Naive thymus-derived CD4-positive, alpha-beta T cell (primary cell): ENCODE measurements at regions not wholly inside any gene's neighbourhood (a gene's known extent, or its start where the extent isn't known, plus 50 kb on each side); places are given as distances from the start of the nearest gene placed in this dataset.

Experiments
- ATAC-seq: fragments of 150-1000 bp; cut with Tn5 transposase; 2 replicates; pipeline ENCODE4 v1.10.0; 2021; ENCODE audit warnings: mild to moderate bottlenecking, moderate library complexity
- CTCF ChIA-PET: fragments of 350-600 bp; sonication (Branson Sonifier 250); formaldehyde crosslinking; loops from one replicate; lab custom pipeline; 2021; ENCODE audit warnings: antibody characterized with exemption; lab: Charles Lee
- POLR2A ChIA-PET: fragments of 350-600 bp; sonication (Branson Sonifier 250); formaldehyde crosslinking; loops from one replicate; lab custom pipeline; 2021; ENCODE audit warnings: antibody characterized with exemption, inconsistent platforms; lab: Charles Lee
- DNase-seq, 9 donors: peaks; one replicate each; pipeline versions ENCODE4 v3.0.0 to v3.0.0-alpha.2; 2020 to 2022; ENCODE audit warnings: mixed read lengths in 1 of 9
- H3K27ac ChIP-seq: one replicate; pipeline ENCODE4 v1.7.0; 2013; ENCODE audit warnings: mild to moderate bottlenecking, low read depth, low read length, moderate library complexity
- H3K27me3 ChIP-seq, 2 donors: one replicate each; pipeline ENCODE4 v1.7.0; 2013; ENCODE audit warnings: low read length in 2 of 2, mild to moderate bottlenecking in 2 of 2, moderate library complexity in 2 of 2; ENCODE audit not compliant: control insufficient read depth in 2 of 2, insufficient read depth in 2 of 2
- H3K36me3 ChIP-seq, 3 experiments: 1 replicate in 2 of 3; 2 replicates in 1 of 3; pipeline ENCODE4 v1.7.0; 2013; ENCODE audit warnings: low read length in 3 of 3, mild to moderate bottlenecking in 3 of 3, moderate library complexity in 1 of 3; ENCODE audit not compliant: insufficient read depth in 3 of 3, control insufficient read depth in 2 of 3
- H3K4me1 ChIP-seq, 2 donors: one replicate each; pipeline ENCODE4 v1.7.0; 2013; ENCODE audit warnings: low read length in 2 of 2, mild to moderate bottlenecking in 2 of 2, moderate library complexity in 1 of 2; ENCODE audit not compliant: control insufficient read depth in 2 of 2, insufficient read depth in 2 of 2
- H3K4me3 ChIP-seq: 2 replicates; pipeline ENCODE4 v1.7.0; 2013; ENCODE audit warnings: mild to moderate bottlenecking, low read length
- H3K9me3 ChIP-seq, 3 experiments: 1 replicate in 2 of 3; 2 replicates in 1 of 3; pipeline ENCODE4 v1.7.0; 2013; ENCODE audit warnings: low read length in 3 of 3; ENCODE audit not compliant: control insufficient read depth in 2 of 3
- H3K27ac Mint-ChIP-seq, 9 donors: one replicate each; pipeline ENCODE4 v1.8.0; 2020 to 2022; ENCODE audit warnings: mixed read lengths in 9 of 9, mild to moderate bottlenecking in 8 of 9, moderate library complexity in 5 of 9, inconsistent platforms in 2 of 9
- H3K27me3 Mint-ChIP-seq, 5 donors: one replicate each; pipeline ENCODE4 v1.8.0; 2021 to 2022; ENCODE audit warnings: mixed read lengths in 5 of 5, mild to moderate bottlenecking in 1 of 5
- H3K36me3 Mint-ChIP-seq, 5 donors: one replicate each; pipeline ENCODE4 v1.8.0; 2020 to 2022; ENCODE audit warnings: mixed read lengths in 5 of 5, mild to moderate bottlenecking in 3 of 5, inconsistent platforms in 1 of 5
- H3K4me1 Mint-ChIP-seq, 7 donors: one replicate each; pipeline ENCODE4 v1.8.0; 2020 to 2022; ENCODE audit warnings: mixed read lengths in 7 of 7, mild to moderate bottlenecking in 3 of 7, inconsistent platforms in 1 of 7
- H3K4me3 Mint-ChIP-seq, 10 donors: one replicate each; pipeline ENCODE4 v1.8.0; 2020 to 2022; ENCODE audit warnings: mild to moderate bottlenecking in 10 of 10, mixed read lengths in 10 of 10, moderate library complexity in 6 of 10, inconsistent platforms in 2 of 10
- H3K9me3 Mint-ChIP-seq, 11 donors: one replicate each; pipeline ENCODE4 v1.8.0; 2020 to 2022; ENCODE audit warnings: mixed read lengths in 11 of 11, mild to moderate bottlenecking in 4 of 11, inconsistent platforms in 1 of 11, moderate library complexity in 1 of 11
- intact Hi-C, 2 donors: fragments of 100-400 bp; cut with micrococcal nuclease; formaldehyde crosslinking; loops; one replicate each; pipeline ENCODE4 v1.15.1; 2023

GRCh38 chr1:90507173-90507572 is 209.9 kb downstream of the BARHL2 start:
- H3K9me3 ChIP-seq: no peaks in the 10 kb centered on the region
- intact Hi-C loops: no loop called here
- ChIA-PET POLR2A (no interaction called here), CTCF (no interaction called here)
- Mint-ChIP-seq H3K4me1 (no peaks in the 10 kb centered on the region), H3K4me3 (no peak overlapping the region), H3K36me3 (no peaks in the 10 kb centered on the region), H3K9me3 (peaks cover 0 to 2% (median 0%) of the 10 kb centered on the region in 11 donors), H3K27ac (no peak overlapping the region), H3K27me3 (peaks cover 0 to 8% (median 3%) of the 10 kb centered on the region in 5 donors)
- no peaks in the 10 kb centered on the region for H3K4me1 ChIP-seq
- H3K36me3 ChIP-seq: no peaks in the 10 kb centered on the region
- ATAC-seq: no peak
- DNase-seq: no peak
- no peak overlapping the region for H3K4me3 ChIP-seq
- H3K27me3 ChIP-seq: no peaks in the 10 kb centered on the region
- H3K27ac ChIP-seq: no peak overlapping the region

GRCh38 chr1:90505806-90506205 is 211.3 kb downstream of the BARHL2 start:
- Histone ChIP-seq H3K36me3 (no peaks in the 10 kb centered on the region), H3K4me3 (no peak overlapping the region), H3K9me3 (no peaks in the 10 kb centered on the region), H3K4me1 (no peaks in the 10 kb centered on the region), H3K27ac (no peak overlapping the region), H3K27me3 (no peaks in the 10 kb centered on the region)
- intact Hi-C loops: no loop called here
- no peak overlapping the region for H3K4me3 Mint-ChIP-seq
- H3K27me3 Mint-ChIP-seq: peaks cover 2 to 10% (median 7%) of the 10 kb centered on the region in 5 donors
- DNase-seq (no peak), ATAC-seq (no peak)
- POLR2A ChIA-PET: no interaction called here
- H3K36me3 Mint-ChIP-seq: no peaks in the 10 kb centered on the region
- H3K4me1 Mint-ChIP-seq: no peaks in the 10 kb centered on the region
- peaks cover 0 to 2% (median 0%) of the 10 kb centered on the region in 11 donors for H3K9me3 Mint-ChIP-seq
- CTCF ChIA-PET: no interaction called here
- H3K27ac Mint-ChIP-seq: no peak overlapping the region

GRCh38 chr1:90504509-90504908 is 212.6 kb downstream of the BARHL2 start:
- Histone ChIP-seq H3K9me3 (no peaks in the 10 kb centered on the region), H3K4me3 (no peak overlapping the region), H3K27ac (no peak overlapping the region), H3K36me3 (no peaks in the 10 kb centered on the region), H3K27me3 (no peaks in the 10 kb centered on the region), H3K4me1 (no peaks in the 10 kb centered on the region)
- ATAC-seq (no peak), DNase-seq (no peak)
- Mint-ChIP-seq H3K4me3 (no peak overlapping the region), H3K36me3 (no peaks in the 10 kb centered on the region), H3K9me3 (peaks cover 0 to 2% (median 0%) of the 10 kb centered on the region in 11 donors), H3K27me3 (peaks cover 2 to 19% (median 8%) of the 10 kb centered on the region in 5 donors), H3K4me1 (no peaks in the 10 kb centered on the region), H3K27ac (no peak overlapping the region)
- POLR2A ChIA-PET: no interaction called here
- intact Hi-C loops: no loop called here
- CTCF ChIA-PET: no interaction called here

GRCh38 chr1:90502696-90503095 is 214.4 kb downstream of the BARHL2 start:
- Histone ChIP-seq H3K4me3 (no peak overlapping the region), H3K4me1 (no peaks in the 10 kb centered on the region), H3K27ac (no peak overlapping the region), H3K36me3 (no peaks in the 10 kb centered on the region), H3K9me3 (no peaks in the 10 kb centered on the region), H3K27me3 (no peaks in the 10 kb centered on the region)
- Mint-ChIP-seq H3K27ac (no peak overlapping the region), H3K36me3 (no peaks in the 10 kb centered on the region), H3K4me3 (no peak overlapping the region), H3K9me3 (peaks cover 0 to 2% (median 0%) of the 10 kb centered on the region in 11 donors), H3K27me3 (peaks cover 2 to 19% (median 8%) of the 10 kb centered on the region in 5 donors), H3K4me1 (no peaks in the 10 kb centered on the region)
- DNase-seq: no peak
- ChIA-PET CTCF (no interaction called here), POLR2A (no interaction called here)
- no peak for ATAC-seq
- intact Hi-C loops: no loop called here

GRCh38 chr1:90502194-90502593 is 214.9 kb downstream of the BARHL2 start:
- Histone ChIP-seq H3K27ac (no peak overlapping the region), H3K9me3 (no peaks in the 10 kb centered on the region), H3K4me3 (no peak overlapping the region), H3K4me1 (no peaks in the 10 kb centered on the region), H3K36me3 (no peaks in the 10 kb centered on the region), H3K27me3 (no peaks in the 10 kb centered on the region)
- no peak overlapping the region for H3K4me3 Mint-ChIP-seq
- DNase-seq: no peak
- no peak overlapping the region for H3K27ac Mint-ChIP-seq
- H3K4me1 Mint-ChIP-seq: no peaks in the 10 kb centered on the region
- intact Hi-C loops: no loop called here
- ChIA-PET CTCF (no interaction called here), POLR2A (no interaction called here)
- H3K27me3 Mint-ChIP-seq: peaks cover 2 to 19% (median 8%) of the 10 kb centered on the region in 5 donors
- H3K36me3 Mint-ChIP-seq: no peaks in the 10 kb centered on the region
- ATAC-seq: no peak
- peaks cover 0 to 2% (median 0%) of the 10 kb centered on the region in 11 donors for H3K9me3 Mint-ChIP-seq

- intact Hi-C loops: no loop called here
- H3K4me3 Mint-ChIP-seq: no peak overlapping the region
Measured at GRCh38 chr1:90501281-90501680, 215.8 kb downstream of the BARHL2 start.

GRCh38 chr1:90494748-90495282 is 222.3 kb downstream of the BARHL2 start:
- CTCF ChIA-PET: no interaction called here
- Histone ChIP-seq H3K27me3 (no peaks in the 10 kb centered on the region), H3K27ac (no peak overlapping the region), H3K4me1 (no peaks in the 10 kb centered on the region), H3K9me3 (no peaks in the 10 kb centered on the region), H3K36me3 (no peaks in the 10 kb centered on the region), H3K4me3 (no peak overlapping the region)
- ATAC-seq: no peak
- Mint-ChIP-seq H3K9me3 (peaks cover 0 to 5% (median 0%) of the 10 kb centered on the region in 11 donors), H3K36me3 (no peaks in the 10 kb centered on the region), H3K4me1 (no peaks in the 10 kb centered on the region), H3K4me3 (no peak overlapping the region), H3K27ac (no peak overlapping the region), H3K27me3 (peaks cover 0 to 22% (median 17%) of the 10 kb centered on the region in 5 donors)
- intact Hi-C loops: no loop called here
- POLR2A ChIA-PET: no interaction called here
- no peak for DNase-seq

More at GRCh38 chr1:90501281-90501680, 215.8 kb downstream of the BARHL2 start:
- Mint-ChIP-seq H3K4me1 (no peaks in the 10 kb centered on the region), H3K9me3 (peaks cover 0 to 2% (median 0%) of the 10 kb centered on the region in 11 donors), H3K36me3 (no peaks in the 10 kb centered on the region), H3K27ac (no peak overlapping the region), H3K27me3 (peaks cover 2 to 19% (median 8%) of the 10 kb centered on the region in 5 donors)
- DNase-seq: no peak
- no peaks in the 10 kb centered on the region for H3K4me1 ChIP-seq
- no peaks in the 10 kb centered on the region for H3K27me3 ChIP-seq
- POLR2A ChIA-PET: no interaction called here
- H3K9me3 ChIP-seq: no peaks in the 10 kb centered on the region
- H3K27ac ChIP-seq: no peak overlapping the region
- CTCF ChIA-PET: interaction anchor here (0.6 kb wide), 1 partner anchor 419 kb away, joined by 3 read pairs; no protein-coding TSS in a partner anchor
- H3K36me3 ChIP-seq: no peaks in the 10 kb centered on the region
- ATAC-seq: no peak
- no peak overlapping the region for H3K4me3 ChIP-seq
